ENCODE measurements at regions not wholly inside any gene's neighbourhood (a gene's known extent, or its start where the extent isn't known, plus 50 kb on each side); places are given as distances from the start of the nearest gene placed in this dataset.

DNA sequence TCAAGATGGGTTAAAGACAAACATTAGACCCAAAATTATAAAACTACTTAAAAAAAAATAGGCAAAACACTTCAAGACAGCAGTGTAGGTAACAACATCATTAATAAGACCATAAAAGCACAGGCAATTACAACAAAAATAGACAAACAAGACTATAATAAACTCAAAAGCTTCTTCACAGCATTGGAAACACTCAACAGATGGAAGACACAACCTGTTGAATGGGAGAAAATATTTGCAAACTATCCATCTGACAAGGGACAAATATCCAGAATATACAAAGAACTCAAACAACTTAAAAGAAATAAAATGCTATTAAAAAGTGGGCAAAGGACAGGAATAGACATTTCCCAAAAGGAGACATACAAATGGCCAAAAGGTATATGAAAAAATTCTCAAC is 170.7 kb downstream of the HHIP start:
- Histone ChIP-seq H4K91ac (ENCODE audit: low read depth, low read length) (no peak overlapping the region), H3K4me2 (ENCODE audit: low read length) (no peak overlapping the region), H3K79me2 (ENCODE audit: control insufficient read depth, insufficient read depth, low read length, poor library complexity) (no peaks in the 10 kb centered on the region), H3K79me1 (ENCODE audit: low read length) (no peaks in the 10 kb centered on the region), H2AK5ac (ENCODE audit: low read length) (no peak overlapping the region), H3K4ac (ENCODE audit: low read depth, low read length) (no peak overlapping the region), H3K4me1 (ENCODE audit: control insufficient read depth in 1 of 2, insufficient read depth in 2 of 2, low read length in 2 of 2) (no peaks in the 10 kb centered on the region), H3K9me3 (ENCODE audit: insufficient read depth, low read depth, low read length) (peaks cover 2% of the 10 kb centered on the region), H3K23ac (ENCODE audit: low read length) (no peak overlapping the region), H3K18ac (ENCODE audit: low read length) (no peak overlapping the region), H3K27me3 (ENCODE audit: insufficient read depth, low read length) (no peaks in the 10 kb centered on the region), H2BK12ac (ENCODE audit: low read length) (no peak overlapping the region), H3K36me3 (ENCODE audit: control insufficient read depth in 1 of 2, insufficient read depth in 2 of 2, low read length in 2 of 2) (no peaks in the 10 kb centered on the region), H2BK120ac (ENCODE audit: insufficient read depth, low read length, poor library complexity) (no peak overlapping the region), H3K9ac (ENCODE audit: low read length) (no peak overlapping the region), H3K27ac (ENCODE audit: low read depth, low read length) (no peak overlapping the region), H4K8ac (ENCODE audit: low read depth, low read length) (no peak overlapping the region), H2AFZ (ENCODE audit: insufficient read depth, low read length, poor library complexity) (no peak overlapping the region), H2BK5ac (ENCODE audit: low read depth, low read length, poor library complexity) (no peak overlapping the region), H4K12ac (ENCODE audit: low read depth, low read length) (no peak overlapping the region), H3K14ac (ENCODE audit: low read length) (no peak overlapping the region), H3K4me3 (ENCODE audit: low read depth, low read length) (no peak overlapping the region)
- no peak for DNase-seq

DNA sequence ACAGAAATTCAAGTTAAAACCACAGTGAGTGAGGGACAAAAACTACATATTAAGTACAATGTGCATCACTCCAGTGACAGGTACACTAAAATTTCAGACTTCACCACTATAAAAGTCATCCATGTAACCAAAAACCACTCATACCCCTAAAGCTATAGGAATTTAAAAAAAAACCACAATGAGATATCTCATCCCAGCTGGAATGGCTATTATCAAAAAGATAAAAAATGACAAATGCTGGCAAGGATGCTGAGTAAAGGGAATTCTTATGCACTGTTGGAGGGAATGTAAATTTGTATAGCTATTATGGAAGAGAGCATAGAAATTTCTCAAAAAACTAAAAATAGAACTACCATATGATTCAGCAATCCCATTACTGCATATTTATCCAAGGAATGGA is 171.1 kb downstream of the HHIP start:
- no peak overlapping the region for H3K4ac ChIP-seq (ENCODE audit: low read depth, low read length)
- H3K27ac ChIP-seq (ENCODE audit: low read depth, low read length) = no peak overlapping the region
- no peak overlapping the region for H2AK5ac ChIP-seq (ENCODE audit: low read length)
- H4K12ac ChIP-seq (ENCODE audit: low read depth, low read length) = no peak overlapping the region
- H3K14ac ChIP-seq (ENCODE audit: low read length) = no peak overlapping the region
- H3K79me1 ChIP-seq (ENCODE audit: low read length) = no peaks in the 10 kb centered on the region
- H2AFZ ChIP-seq (ENCODE audit: insufficient read depth, low read length, poor library complexity) = no peak overlapping the region
- no peaks in the 10 kb centered on the region for H3K4me1 ChIP-seq (ENCODE audit: control insufficient read depth in 1 of 2, insufficient read depth in 2 of 2, low read length in 2 of 2)
- no peak overlapping the region for H3K4me2 ChIP-seq (ENCODE audit: low read length)
- H2BK5ac ChIP-seq (ENCODE audit: low read depth, low read length, poor library complexity) = no peak overlapping the region
- no peak overlapping the region for H2BK120ac ChIP-seq (ENCODE audit: insufficient read depth, low read length, poor library complexity)
- no peak overlapping the region for H3K18ac ChIP-seq (ENCODE audit: low read length)
- no peak overlapping the region for H4K91ac ChIP-seq (ENCODE audit: low read depth, low read length)
- no peak overlapping the region for H2BK12ac ChIP-seq (ENCODE audit: low read length)
- H3K9ac ChIP-seq (ENCODE audit: low read length) = no peak overlapping the region
- H4K8ac ChIP-seq (ENCODE audit: low read depth, low read length) = no peak overlapping the region
- no peaks in the 10 kb centered on the region for H3K27me3 ChIP-seq (ENCODE audit: insufficient read depth, low read length)
- no peak for DNase-seq
- H3K4me3 ChIP-seq (ENCODE audit: low read depth, low read length) = no peak overlapping the region
- peaks cover 2% of the 10 kb centered on the region for H3K9me3 ChIP-seq (ENCODE audit: insufficient read depth, low read depth, low read length)
- no peak overlapping the region for H3K23ac ChIP-seq (ENCODE audit: low read length)
- H3K36me3 ChIP-seq (ENCODE audit: control insufficient read depth in 1 of 2, insufficient read depth in 2 of 2, low read length in 2 of 2) = no peaks in the 10 kb centered on the region
- no peaks in the 10 kb centered on the region for H3K79me2 ChIP-seq (ENCODE audit: control insufficient read depth, insufficient read depth, low read length, poor library complexity)

DNA sequence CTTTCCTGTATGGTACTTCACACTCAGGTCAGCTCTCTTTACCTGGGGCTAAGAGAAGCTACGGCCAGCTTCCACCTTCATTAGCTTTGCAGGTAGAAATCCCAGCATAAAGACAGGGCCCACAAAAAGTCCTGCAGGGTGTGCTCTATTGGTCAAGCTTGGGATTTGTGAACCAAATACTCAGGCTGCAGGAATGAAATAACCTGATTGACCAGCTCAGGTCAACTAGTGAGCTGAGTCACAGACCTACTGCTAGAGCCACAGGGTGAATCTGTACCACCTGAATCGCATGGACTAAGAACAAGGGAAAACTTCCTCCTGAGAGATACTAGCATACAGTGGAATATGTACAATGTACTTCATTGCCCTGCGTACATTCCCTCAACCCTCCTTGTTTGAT is 172.2 kb downstream of the HHIP start:
- H3K4me1 ChIP-seq (ENCODE audit: control insufficient read depth in 1 of 2, insufficient read depth in 2 of 2, low read length in 2 of 2) = no peaks in the 10 kb centered on the region
- H4K12ac ChIP-seq (ENCODE audit: low read depth, low read length) = no peak overlapping the region
- no peak overlapping the region for H2BK12ac ChIP-seq (ENCODE audit: low read length)
- H3K14ac ChIP-seq (ENCODE audit: low read length) = no peak overlapping the region
- no peak overlapping the region for H3K9ac ChIP-seq (ENCODE audit: low read length)
- no peaks in the 10 kb centered on the region for H3K79me1 ChIP-seq (ENCODE audit: low read length)
- H3K27me3 ChIP-seq (ENCODE audit: insufficient read depth, low read length) = no peaks in the 10 kb centered on the region
- DNase-seq = peak; percentile 50 to 76
- H4K91ac ChIP-seq (ENCODE audit: low read depth, low read length) = no peak overlapping the region
- H3K27ac ChIP-seq (ENCODE audit: low read depth, low read length) = no peak overlapping the region
- H3K79me2 ChIP-seq (ENCODE audit: control insufficient read depth, insufficient read depth, low read length, poor library complexity) = no peaks in the 10 kb centered on the region
- H3K36me3 ChIP-seq (ENCODE audit: control insufficient read depth in 1 of 2, insufficient read depth in 2 of 2, low read length in 2 of 2) = no peaks in the 10 kb centered on the region
- no peak overlapping the region for H4K8ac ChIP-seq (ENCODE audit: low read depth, low read length)
- no peak overlapping the region for H3K4me3 ChIP-seq (ENCODE audit: low read depth, low read length)
- H3K4me2 ChIP-seq (ENCODE audit: low read length) = no peak overlapping the region
- WGBS (ENCODE audit: extremely low coverage, insufficient coverage, insufficient read length) = no CpG with 5 or more reads among the region's 3 CpGs
- H3K4ac ChIP-seq (ENCODE audit: low read depth, low read length) = no peak overlapping the region
- H3K18ac ChIP-seq (ENCODE audit: low read length) = no peak overlapping the region
- H2AK5ac ChIP-seq (ENCODE audit: low read length) = no peak overlapping the region
- no peak overlapping the region for H2BK120ac ChIP-seq (ENCODE audit: insufficient read depth, low read length, poor library complexity)
- H2BK5ac ChIP-seq (ENCODE audit: low read depth, low read length, poor library complexity) = no peak overlapping the region
- H2AFZ ChIP-seq (ENCODE audit: insufficient read depth, low read length, poor library complexity) = no peak overlapping the region
- H3K9me3 ChIP-seq (ENCODE audit: insufficient read depth, low read depth, low read length) = no peaks in the 10 kb centered on the region
- no peak overlapping the region for H3K23ac ChIP-seq (ENCODE audit: low read length)

DNA sequence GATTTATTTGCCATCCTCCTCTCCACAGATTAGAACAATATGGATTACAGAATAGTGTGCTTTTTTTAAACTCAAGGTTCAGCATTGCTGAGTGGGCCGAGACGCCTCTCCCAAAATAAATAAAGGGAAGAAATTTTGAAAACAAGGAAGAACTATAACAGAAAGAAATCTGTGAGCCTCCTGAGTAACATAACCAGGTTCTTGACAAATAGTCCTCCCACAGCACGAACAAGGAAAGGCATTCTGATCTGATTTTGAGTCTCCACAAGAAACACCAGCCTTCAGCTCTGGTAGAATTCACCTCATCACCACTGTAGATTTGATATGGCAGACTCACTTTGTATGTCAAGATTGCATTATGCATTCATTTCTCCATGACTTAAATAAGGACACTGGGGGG is 173.6 kb downstream of the HHIP start:
- H4K12ac ChIP-seq (ENCODE audit: low read depth, low read length) = no peak overlapping the region
- no peaks in the 10 kb centered on the region for H3K36me3 ChIP-seq (ENCODE audit: control insufficient read depth in 1 of 2, insufficient read depth in 2 of 2, low read length in 2 of 2)
- H2AFZ ChIP-seq (ENCODE audit: insufficient read depth, low read length, poor library complexity) = no peak overlapping the region
- H3K79me1 ChIP-seq (ENCODE audit: low read length) = no peaks in the 10 kb centered on the region
- no peak overlapping the region for H3K4me2 ChIP-seq (ENCODE audit: low read length)
- H3K23ac ChIP-seq (ENCODE audit: low read length) = no peak overlapping the region
- H2AK5ac ChIP-seq (ENCODE audit: low read length) = no peak overlapping the region
- no peak overlapping the region for H3K14ac ChIP-seq (ENCODE audit: low read length)
- H4K91ac ChIP-seq (ENCODE audit: low read depth, low read length) = no peak overlapping the region
- H2BK5ac ChIP-seq (ENCODE audit: low read depth, low read length, poor library complexity) = no peak overlapping the region
- H3K9me3 ChIP-seq (ENCODE audit: insufficient read depth, low read depth, low read length) = no peaks in the 10 kb centered on the region
- H4K8ac ChIP-seq (ENCODE audit: low read depth, low read length) = no peak overlapping the region
- H3K4me1 ChIP-seq (ENCODE audit: control insufficient read depth in 1 of 2, insufficient read depth in 2 of 2, low read length in 2 of 2) = no peaks in the 10 kb centered on the region
- H3K79me2 ChIP-seq (ENCODE audit: control insufficient read depth, insufficient read depth, low read length, poor library complexity) = no peaks in the 10 kb centered on the region
- H3K27me3 ChIP-seq (ENCODE audit: insufficient read depth, low read length) = no peaks in the 10 kb centered on the region
- no peak overlapping the region for H3K9ac ChIP-seq (ENCODE audit: low read length)
- no peak overlapping the region for H2BK12ac ChIP-seq (ENCODE audit: low read length)
- no peak overlapping the region for H2BK120ac ChIP-seq (ENCODE audit: insufficient read depth, low read length, poor library complexity)
- H3K18ac ChIP-seq (ENCODE audit: low read length) = no peak overlapping the region
- WGBS (ENCODE audit: extremely low coverage, insufficient coverage, insufficient read length) = no CpG with 5 or more reads among the region's 3 CpGs
- no peak for DNase-seq
- no peak overlapping the region for H3K27ac ChIP-seq (ENCODE audit: low read depth, low read length)
- H3K4me3 ChIP-seq (ENCODE audit: low read depth, low read length) = no peak overlapping the region
- H3K4ac ChIP-seq (ENCODE audit: low read depth, low read length) = no peak overlapping the region

Measured in trophoblast cell (in vitro differentiated cells and primary cell).